GM12878 (cell line): ENCODE measurements at regions not wholly inside any gene's neighbourhood (a gene's known extent, or its start where the extent isn't known, plus 50 kb on each side); places are given as distances from the start of the nearest gene placed in this dataset.

Source experiments
- ATAC-seq: fragments of 200-7000 bp; cut with Tn5 transposase; 3 replicates; pipeline ENCODE4 v1.9.1; 2020; ENCODE audit warnings: mild to moderate bottlenecking, moderate library complexity
- BruUV-seq: library from RNA; stranded (reverse); fragments of 400-500 nt; replicated peaks from 2 replicates; lab custom pipeline; 2021; lab: Mats Ljungman, UMichigan
- CTCF ChIA-PET: fragments of 300-600 bp; sonication (Branson Sonifier 250); formaldehyde crosslinking; extraction: SDS; loops from one replicate; lab custom pipeline; 2021; ENCODE audit warnings: inconsistent platforms; lab: Yijun Ruan, JAX
- POLR2A ChIA-PET: fragments of 350-600 bp; formaldehyde crosslinking; extraction: SDS; loops from one replicate; lab custom pipeline; 2021; ENCODE audit warnings: inconsistent platforms; lab: Charles Lee
- RAD21 ChIA-PET: fragments of 300-600 bp; sonication (Branson Sonifier 250); formaldehyde crosslinking; loops from one replicate; lab custom pipeline; 2023; ENCODE audit warnings: antibody characterized with exemption; ENCODE audit not compliant: unreplicated experiment; lab: Charles Lee
- SMC1A ChIA-PET: fragments of 300-600 bp; sonication (Branson Sonifier 250); formaldehyde crosslinking; loops from one replicate; lab custom pipeline; 2023; ENCODE audit not compliant: unreplicated experiment, uncharacterized antibody; lab: Charles Lee
- DNase-seq: peaks from one replicate; pipeline ENCODE4 v3.0.0-alpha.2; 2011; ENCODE audit warnings: low read depth, low spot score
- FAIRE-seq: peaks from 3 replicates; lab custom pipeline; 2011; peaks lifted over from hg19 to GRCh38; lab: Jason Lieb, UNC
- H2AFZ ChIP-seq: 2 replicates; pipeline ENCODE4 v1.6.0; 2011; ENCODE audit warnings: low read depth, low read length, control low read depth; ENCODE audit not compliant: control insufficient read depth
- H3K27ac ChIP-seq: 2 replicates; pipeline ENCODE4 v1.5.1; 2011; ENCODE audit warnings: control low read depth; ENCODE audit not compliant: control insufficient read depth, insufficient read depth
- H3K27me3 ChIP-seq, 2 experiments: replicated peaks in 1 of 2; 2 replicates each; pipeline versions ENCODE4 v1.6.0 to v1.6.1; 2011; ENCODE audit warnings: low read length in 1 of 2; ENCODE audit not compliant: control insufficient read depth in 2 of 2, insufficient read depth in 2 of 2
- H3K36me3 ChIP-seq, 2 experiments: 2 replicates each; pipeline ENCODE4 v1.5.1; 2011; ENCODE audit warnings: low read length in 1 of 2; ENCODE audit not compliant: control insufficient read depth in 2 of 2, insufficient read depth in 2 of 2
- H3K4me1 ChIP-seq: 2 replicates; pipeline ENCODE4 v1.6.1; 2011; ENCODE audit warnings: mild to moderate bottlenecking, low read length, moderate library complexity, mixed read lengths; ENCODE audit not compliant: control insufficient read depth, insufficient read depth
- H3K4me2 ChIP-seq: 2 replicates; pipeline ENCODE4 v1.6.0; 2011; ENCODE audit warnings: control low read depth; ENCODE audit not compliant: control insufficient read depth, insufficient read depth
- H3K4me3 ChIP-seq: fragments of 200-600 bp; sonication (generic); 2 replicates; pipeline ENCODE4 v1.5.1; 2016
- H3K79me2 ChIP-seq: 2 replicates; pipeline ENCODE4 v1.6.0; 2011; ENCODE audit warnings: low read length; ENCODE audit not compliant: control insufficient read depth, insufficient read depth
- H3K9ac ChIP-seq: 2 replicates; pipeline ENCODE4 v1.8.0; 2011; ENCODE audit warnings: low read length, control low read depth, mixed read lengths; ENCODE audit not compliant: control insufficient read depth, insufficient read depth
- H3K9me3 ChIP-seq: replicated peaks from 3 replicates; pipeline ENCODE4 v1.5.1; 2011; ENCODE audit warnings: mild to moderate bottlenecking, low read length; ENCODE audit not compliant: control insufficient read depth, insufficient read depth
- H4K20me1 ChIP-seq: 2 replicates; pipeline ENCODE4 v1.6.0; 2011; ENCODE audit not compliant: control insufficient read depth, insufficient read depth
- ASH2L ChIP-seq: fragments of 300-600, 200-600 bp; sonication (generic); IDR thresholded peaks from 2 replicates; pipeline ENCODE4 v1.6.1; 2017; ENCODE audit warnings: low read depth, mild to moderate bottlenecking, borderline replicate concordance
- CREB1 ChIP-seq: IDR thresholded peaks from 2 replicates; pipeline ENCODE4 v1.6.1; 2012; ENCODE audit warnings: low read depth, mild to moderate bottlenecking, inconsistent platforms
- EED ChIP-seq: sonication (generic); IDR thresholded peaks from 2 replicates; pipeline ENCODE4 v1.6.1; 2016; ENCODE audit warnings: antibody characterized with exemption, low read depth
- FOXM1 ChIP-seq: IDR thresholded peaks from 2 replicates; pipeline ENCODE4 v1.6.1; 2012; ENCODE audit warnings: low read depth, mild to moderate bottlenecking, inconsistent platforms, low read length, moderate library complexity
- HDAC6 ChIP-seq: fragments of 200-600 bp; sonication (generic); IDR thresholded peaks from one replicate; pipeline ENCODE4 v1.8.0; 2017; ENCODE audit warnings: antibody characterized with exemption; ENCODE audit not compliant: unreplicated experiment
- MEF2B ChIP-seq: fragments of 450-650 bp; IDR thresholded peaks from 2 replicates; pipeline ENCODE4 v1.6.1; 2018; ENCODE audit warnings: mild to moderate bottlenecking, moderate library complexity; ENCODE audit not compliant: partially characterized antibody, poor library complexity, severe bottlenecking
- NFYB ChIP-seq: IDR thresholded peaks from 2 replicates; pipeline ENCODE4 v1.6.1; 2011; ENCODE audit warnings: low read depth, mild to moderate bottlenecking, low read length, improper control_type of control experiment, moderate library complexity; ENCODE audit not compliant: insufficient read depth
- NR2C2 ChIP-seq: IDR thresholded peaks from 2 replicates; pipeline ENCODE4 v1.6.1; 2011; ENCODE audit warnings: borderline replicate concordance, low read depth; ENCODE audit not compliant: control insufficient read depth, insufficient read length
- PAX8 ChIP-seq: fragments of 450-650 bp; IDR thresholded peaks from 2 replicates; pipeline ENCODE4 v1.6.1; 2017; ENCODE audit warnings: mild to moderate bottlenecking, moderate library complexity
- RAD21 ChIP-seq: IDR thresholded peaks from 2 replicates; pipeline ENCODE4 v1.6.1; 2011; ENCODE audit warnings: mild to moderate bottlenecking, low read depth, low read length, moderate library complexity; ENCODE audit not compliant: insufficient read depth
- SMC3 ChIP-seq: IDR thresholded peaks from 2 replicates; pipeline ENCODE4 v1.6.1; 2011; ENCODE audit warnings: low read length, improper control_type of control experiment, borderline replicate concordance
- SREBF1 ChIP-seq: IDR thresholded peaks from 2 replicates; pipeline ENCODE4 v1.6.1; 2012; ENCODE audit warnings: mild to moderate bottlenecking, low read length
- YBX1 ChIP-seq: fragments of 450-650 bp; IDR thresholded peaks from 2 replicates; pipeline ENCODE4 v1.6.1; 2016; ENCODE audit warnings: antibody characterized with exemption
- YY1 ChIP-seq: IDR thresholded peaks from 2 replicates; pipeline ENCODE4 v1.6.1; 2011; ENCODE audit warnings: low read depth, mild to moderate bottlenecking, low read length
- WGBS: methylation state at CpG from one replicate; pipeline ENCODE4 v1.1.6; 2016; ENCODE audit warnings: low lambda C conversion rate; ENCODE audit not compliant: insufficient replicate concordance, insufficient coverage; ENCODE audit errors: missing lambda C conversion rate; 5-methylcytosine and 5-hydroxymethylcytosine counted together
- in situ Hi-C: fragments of 300-500 bp; cut with MboI; formaldehyde crosslinking; loops from 9 replicates; pipeline ENCODE4 v1.14.3; 2018; ENCODE audit warnings: mixed read lengths
- intact Hi-C: fragments of 100-400 bp; cut with micrococcal nuclease; formaldehyde crosslinking; loops from one replicate; pipeline ENCODE4 v1.14.2; 2022; ENCODE audit not compliant: unreplicated experiment
- TF ChIP-seq, protein P1 (sequence below): fragments of 150-350 bp; IDR thresholded peaks from 2 replicates; pipeline ENCODE4 v1.6.1; 2014; ENCODE audit warnings: mild to moderate bottlenecking, low read depth, low read length
- TF ChIP-seq, protein P2 (sequence below), 3 experiments: IDR thresholded peaks in 2 of 3; conservative IDR thresholded peaks in 1 of 3; 2 replicates each; pipeline ENCODE4 v1.5.1; 2011; ENCODE audit warnings: low read depth in 3 of 3, low read length in 3 of 3, mild to moderate bottlenecking in 3 of 3, control low read depth in 2 of 3, moderate library complexity in 2 of 3, inconsistent platforms in 1 of 3, mixed read lengths in 1 of 3; ENCODE audit not compliant: control insufficient read depth in 2 of 3, insufficient read depth in 1 of 3; ENCODE audit errors: extremely low read depth in 1 of 3
- TF ChIP-seq, protein P3 (sequence below): fragments of 450-650 bp; IDR thresholded peaks from 2 replicates; pipeline ENCODE4 v1.6.1; 2016; ENCODE audit warnings: mild to moderate bottlenecking

DNA sequence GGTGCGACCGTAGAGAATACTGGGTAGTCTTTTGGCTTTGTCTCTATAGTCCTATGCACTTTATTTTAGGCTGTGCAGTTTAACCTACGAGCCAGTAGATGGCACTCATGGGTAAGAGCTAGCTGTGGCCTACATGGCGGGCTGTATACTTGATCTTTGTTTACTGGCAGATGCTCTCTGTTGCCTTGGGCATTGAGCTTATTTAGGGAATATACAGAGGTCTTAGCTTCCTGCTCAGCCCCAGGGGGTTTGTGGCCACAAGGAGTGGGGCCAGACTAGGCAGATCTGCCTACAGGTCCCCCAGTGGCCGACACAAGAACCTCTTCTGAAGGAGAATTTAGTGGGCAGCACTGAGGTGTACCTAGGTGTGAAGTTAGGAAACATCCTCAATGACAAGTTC is 227.6 kb upstream of the HDX start:
- no peaks in the 10 kb centered on the region for H3K9me3 ChIP-seq
- H3K27me3 ChIP-seq, result no peaks in the 10 kb centered on the region
- no peaks in the 10 kb centered on the region for H3K4me1 ChIP-seq
- WGBS, result 4% methylated on average over 5 of the region's 5 CpGs
- DNase-seq, result peak; percentile 5
- intact Hi-C loops, result loop anchor here (1.0 kb wide), 1 partner anchor 323 kb away; no protein-coding TSS in a partner anchor
- H3K79me2 ChIP-seq, result no peaks in the 10 kb centered on the region
- SMC1A ChIA-PET, result interaction anchor here (1.1 to 1.3 kb wide), 2 partner anchors 322 to 326 kb away, joined by 3 to 9 read pairs; no protein-coding TSS in a partner anchor
- in situ Hi-C loops, result no loop called here
- TF ChIP-seq YBX1 (no peak), NFYB (no peak), SREBF1 (no peak), NR2C2 (no peak), EED (no peak), CREB1 (no peak), ASH2L (no peak), SMC3 (peak; percentile 51), RAD21 (peak; percentile 76), PAX8 (no peak), YY1 (0 out of 2 replicates have a peak, but pooled peaks have one; percentile 65), MEF2B (no peak), FOXM1 (no peak), HDAC6 (no peak)
- TF ChIP-seq, protein P1, sequence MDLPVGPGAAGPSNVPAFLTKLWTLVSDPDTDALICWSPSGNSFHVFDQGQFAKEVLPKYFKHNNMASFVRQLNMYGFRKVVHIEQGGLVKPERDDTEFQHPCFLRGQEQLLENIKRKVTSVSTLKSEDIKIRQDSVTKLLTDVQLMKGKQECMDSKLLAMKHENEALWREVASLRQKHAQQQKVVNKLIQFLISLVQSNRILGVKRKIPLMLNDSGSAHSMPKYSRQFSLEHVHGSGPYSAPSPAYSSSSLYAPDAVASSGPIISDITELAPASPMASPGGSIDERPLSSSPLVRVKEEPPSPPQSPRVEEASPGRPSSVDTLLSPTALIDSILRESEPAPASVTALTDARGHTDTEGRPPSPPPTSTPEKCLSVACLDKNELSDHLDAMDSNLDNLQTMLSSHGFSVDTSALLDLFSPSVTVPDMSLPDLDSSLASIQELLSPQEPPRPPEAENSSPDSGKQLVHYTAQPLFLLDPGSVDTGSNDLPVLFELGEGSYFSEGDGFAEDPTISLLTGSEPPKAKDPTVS, result no peak
- TF ChIP-seq, protein P2, sequence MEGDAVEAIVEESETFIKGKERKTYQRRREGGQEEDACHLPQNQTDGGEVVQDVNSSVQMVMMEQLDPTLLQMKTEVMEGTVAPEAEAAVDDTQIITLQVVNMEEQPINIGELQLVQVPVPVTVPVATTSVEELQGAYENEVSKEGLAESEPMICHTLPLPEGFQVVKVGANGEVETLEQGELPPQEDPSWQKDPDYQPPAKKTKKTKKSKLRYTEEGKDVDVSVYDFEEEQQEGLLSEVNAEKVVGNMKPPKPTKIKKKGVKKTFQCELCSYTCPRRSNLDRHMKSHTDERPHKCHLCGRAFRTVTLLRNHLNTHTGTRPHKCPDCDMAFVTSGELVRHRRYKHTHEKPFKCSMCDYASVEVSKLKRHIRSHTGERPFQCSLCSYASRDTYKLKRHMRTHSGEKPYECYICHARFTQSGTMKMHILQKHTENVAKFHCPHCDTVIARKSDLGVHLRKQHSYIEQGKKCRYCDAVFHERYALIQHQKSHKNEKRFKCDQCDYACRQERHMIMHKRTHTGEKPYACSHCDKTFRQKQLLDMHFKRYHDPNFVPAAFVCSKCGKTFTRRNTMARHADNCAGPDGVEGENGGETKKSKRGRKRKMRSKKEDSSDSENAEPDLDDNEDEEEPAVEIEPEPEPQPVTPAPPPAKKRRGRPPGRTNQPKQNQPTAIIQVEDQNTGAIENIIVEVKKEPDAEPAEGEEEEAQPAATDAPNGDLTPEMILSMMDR (IDR thresholded peaks at IDR 0.05 in 2 of 3, conservative IDR thresholded peaks at IDR 0.05 in 1 of 3; ENCODE audit: control insufficient read depth in 2 of 3, extremely low read depth in 1 of 3, insufficient read depth in 1 of 3, low read depth in 3 of 3, low read length in 3 of 3), result peak; percentile 84 to 86 (median 86)
- TF ChIP-seq, protein P3, sequence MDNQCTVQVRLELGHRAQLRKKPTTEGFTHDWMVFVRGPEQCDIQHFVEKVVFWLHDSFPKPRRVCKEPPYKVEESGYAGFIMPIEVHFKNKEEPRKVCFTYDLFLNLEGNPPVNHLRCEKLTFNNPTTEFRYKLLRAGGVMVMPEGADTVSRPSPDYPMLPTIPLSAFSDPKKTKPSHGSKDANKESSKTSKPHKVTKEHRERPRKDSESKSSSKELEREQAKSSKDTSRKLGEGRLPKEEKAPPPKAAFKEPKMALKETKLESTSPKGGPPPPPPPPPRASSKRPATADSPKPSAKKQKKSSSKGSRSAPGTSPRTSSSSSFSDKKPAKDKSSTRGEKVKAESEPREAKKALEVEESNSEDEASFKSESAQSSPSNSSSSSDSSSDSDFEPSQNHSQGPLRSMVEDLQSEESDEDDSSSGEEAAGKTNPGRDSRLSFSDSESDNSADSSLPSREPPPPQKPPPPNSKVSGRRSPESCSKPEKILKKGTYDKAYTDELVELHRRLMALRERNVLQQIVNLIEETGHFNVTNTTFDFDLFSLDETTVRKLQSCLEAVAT, result no peak
- H3K9ac ChIP-seq, result no peak overlapping the region
- no peaks in the 10 kb centered on the region for H4K20me1 ChIP-seq
- RAD21 ChIA-PET, result interaction anchor here (1.0 to 1.9 kb wide), 2 partner anchors 315 to 323 kb away, joined by 3 to 6 read pairs; no protein-coding TSS in a partner anchor
- CTCF ChIA-PET, result interaction anchor here (0.6 to 2.4 kb wide), 14 partner anchors 12 to 747 kb away, joined by 3 to 15 read pairs (median 3); no protein-coding TSS in a partner anchor
- H2AFZ ChIP-seq, result peak overlapping the region; percentile 58
- POLR2A ChIA-PET, result no interaction called here
- no peak overlapping the region for H3K4me2 ChIP-seq
- no TSS peak for BruUV-seq
- no peak overlapping the region for H3K4me3 ChIP-seq
- H3K36me3 ChIP-seq, result no peaks in the 10 kb centered on the region
- peak; percentile 91 for FAIRE-seq
- H3K27ac ChIP-seq, result no peak overlapping the region
- ATAC-seq, result peak; percentile 99
